Activated naive CD8-positive, alpha-beta T cell treated with anti-CD3 and anti-CD28 coated beads, Interleukin-2, amount 50 U/mL, for 16 hours (primary cell): ENCODE measurements at regions not wholly inside any gene's neighbourhood (a gene's known extent, or its start where the extent isn't known, plus 50 kb on each side); places are given as distances from the start of the nearest gene placed in this dataset.
"Not testable (repeated sequence)": the region's sequence is repeated elsewhere in the genome, so short reads cannot be mapped to it uniquely, and the experiment has no call there.

Experiments
- DNase-seq: peaks from one replicate; pipeline ENCODE4 v3.0.0-alpha.2; 2020; ENCODE audit warnings: low read depth, low spot score

GRCh38 chr2:106009096-106009495 lies 185.0 kb downstream of the UXS1 start:
- no peak for DNase-seq

- no peak for DNase-seq
These were observed 189.2 kb downstream of the UXS1 start for GRCh38 chr2:106004851-106005250.

DNA sequence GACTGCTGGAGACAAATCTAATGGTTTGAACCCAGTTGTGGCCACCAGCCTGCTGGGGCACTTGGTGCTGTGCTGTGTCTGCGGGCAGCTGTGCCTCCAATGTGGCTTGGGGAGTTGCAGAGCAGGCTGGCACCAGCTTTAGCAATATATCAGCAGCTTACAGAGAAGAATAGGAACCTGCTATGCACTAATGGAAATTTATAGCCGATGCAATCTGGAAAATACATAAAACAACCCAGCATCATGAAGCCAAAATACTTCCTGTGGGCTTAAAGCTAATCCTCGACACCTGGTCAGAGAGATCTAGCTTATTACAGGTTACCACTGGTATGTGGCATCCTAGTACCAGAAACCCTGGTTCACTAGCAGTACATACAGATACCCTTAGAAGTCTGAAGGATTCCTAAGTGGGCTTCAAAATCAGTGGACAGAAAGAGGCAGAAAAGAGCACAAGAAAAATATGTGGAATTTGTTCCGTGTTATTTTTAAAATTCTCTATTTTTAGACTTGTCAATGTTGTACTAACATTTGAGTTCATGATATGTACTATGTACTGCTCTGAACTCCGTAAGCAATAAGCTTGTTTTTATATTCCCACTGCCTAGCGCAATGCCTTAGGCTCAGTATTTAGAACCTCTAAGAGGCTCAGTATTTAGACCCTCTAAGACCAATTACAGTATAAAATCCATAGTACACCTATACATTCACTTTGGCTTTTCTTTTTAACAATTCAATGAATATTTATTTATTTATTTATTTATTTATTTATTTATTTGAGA lies 194.7 kb downstream of the UXS1 start:
- no peak for DNase-seq

GRCh38 chr2:105997711-105998110 lies 196.4 kb downstream of the UXS1 start:
- DNase-seq, result no peak

DNA sequence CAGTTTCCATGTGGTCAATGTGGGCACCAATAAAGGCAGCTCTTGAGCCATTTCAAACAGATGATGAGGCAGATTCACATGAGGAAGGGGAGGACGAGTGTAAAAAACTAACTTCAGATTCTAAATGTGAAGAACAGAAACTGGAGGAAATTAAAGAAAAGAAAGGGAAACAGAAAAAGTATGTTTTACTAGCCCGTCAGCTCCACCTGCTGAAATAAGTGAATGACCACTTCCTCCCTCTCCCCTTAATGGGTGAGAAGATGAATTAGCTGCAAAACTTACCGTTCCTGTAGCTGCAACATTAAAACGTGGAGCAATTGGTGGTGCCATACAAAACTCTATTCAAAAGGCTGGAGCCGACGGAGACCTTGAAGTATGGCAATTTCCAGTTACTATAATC lies 203.5 kb downstream of the UXS1 start:
- DNase-seq, result no peak

DNA sequence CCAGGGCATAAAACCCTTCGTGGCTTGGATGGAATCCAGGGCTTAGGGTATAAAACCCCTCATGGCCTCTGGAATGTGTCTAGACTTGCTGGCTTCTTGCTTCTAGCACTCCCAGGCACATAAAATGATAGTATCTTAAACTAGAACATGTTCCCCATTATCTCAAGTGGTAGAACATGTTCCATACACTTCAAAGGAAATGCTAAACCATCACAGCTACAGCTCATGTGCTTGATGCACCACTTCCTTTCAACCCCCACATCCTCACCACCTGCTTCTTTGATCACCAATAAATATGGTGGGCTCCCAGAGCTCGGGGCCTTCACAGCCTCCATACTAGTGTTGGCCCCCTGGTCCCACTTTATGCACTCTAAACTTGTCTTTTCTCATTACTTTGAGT lies 204.3 kb downstream of the UXS1 start:
- not testable (repeated sequence) for DNase-seq

DNA sequence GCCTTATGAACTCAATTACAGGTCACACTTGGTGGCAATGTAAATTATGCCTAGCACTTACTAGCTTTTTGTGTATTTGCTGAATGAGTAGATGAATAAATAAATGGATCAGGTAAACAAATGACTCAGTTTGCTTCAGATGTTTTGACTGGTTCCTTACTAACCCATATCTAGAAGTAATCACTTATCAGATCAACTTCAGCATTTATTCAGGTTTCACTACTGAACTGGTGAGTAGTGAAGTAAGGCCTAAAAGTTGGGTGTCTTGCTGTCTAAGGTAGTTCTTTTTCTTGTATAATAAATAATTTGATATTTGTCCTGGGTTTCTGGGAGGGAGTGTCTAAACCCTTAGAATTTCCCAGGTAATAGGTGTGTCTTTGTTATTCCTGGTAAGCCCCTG lies 205.0 kb downstream of the UXS1 start:
- DNase-seq, result no peak

- DNase-seq, result no peak
These were observed 216.3 kb downstream of the UXS1 start for GRCh38 chr2:105977807-105978206.

DNA sequence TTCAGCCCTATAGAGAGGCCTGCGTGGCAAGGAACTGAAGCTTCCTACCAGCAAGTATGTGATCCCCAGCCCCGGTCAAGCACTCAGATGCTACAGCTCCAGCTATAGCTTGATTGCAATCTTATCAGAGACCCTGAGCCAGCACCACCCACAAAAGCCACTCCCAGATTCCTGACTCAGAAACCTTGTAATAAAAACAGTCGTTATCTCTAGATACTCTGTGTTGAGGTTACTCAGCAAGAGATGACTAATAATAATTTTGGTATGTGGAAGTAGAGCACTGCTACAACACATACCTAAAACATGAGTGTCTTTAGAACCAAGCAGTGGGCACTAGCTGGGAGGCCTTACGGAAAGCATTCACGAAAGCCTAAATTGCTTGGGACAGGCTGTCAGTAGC lies 216.9 kb downstream of the UXS1 start:
- DNase-seq, result no peak

- no peak for DNase-seq
These were observed 219.3 kb downstream of the UXS1 start for GRCh38 chr2:105974812-105975211.

- DNase-seq, result no peak
These were observed 221.2 kb downstream of the UXS1 start for GRCh38 chr2:105972927-105973326.

GRCh38 chr2:105972246-105972645 lies 221.9 kb downstream of the UXS1 start:
- DNase-seq, result no peak

GRCh38 chr2:105969552-105969951 lies 224.5 kb downstream of the UXS1 start:
- no peak for DNase-seq

- DNase-seq, result no peak
These were observed 217.5 kb downstream of the NCK2 start for GRCh38 chr2:105962221-105962620.

GRCh38 chr2:105961599-105962146 lies 217.0 kb downstream of the NCK2 start:
- DNase-seq, result no peak

- DNase-seq, result no peak
These were observed 214.6 kb downstream of the NCK2 start for GRCh38 chr2:105959357-105959756.

DNA sequence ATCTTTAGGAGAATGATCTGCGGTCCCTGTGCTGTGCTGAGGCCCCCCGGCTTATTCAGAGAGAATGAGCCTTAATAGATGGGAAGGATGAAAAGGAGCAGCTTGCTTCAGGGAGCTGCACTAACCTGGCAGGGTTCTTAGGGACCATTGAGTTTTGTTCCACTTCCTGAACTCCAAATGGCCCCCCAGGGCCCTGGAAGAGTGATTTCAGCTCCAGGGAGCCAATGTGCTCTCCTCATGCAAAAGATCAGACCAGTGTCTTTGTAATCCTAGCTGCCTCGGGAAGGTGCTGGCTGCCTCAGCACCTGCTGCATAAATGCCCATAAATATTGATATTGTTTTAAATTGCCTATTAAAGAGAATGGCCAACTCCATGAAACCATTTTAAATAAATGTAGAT lies 210.2 kb downstream of the NCK2 start:
- DNase-seq, result no peak

GRCh38 chr2:105953942-105954341 lies 209.2 kb downstream of the NCK2 start:
- DNase-seq, result no peak

DNA sequence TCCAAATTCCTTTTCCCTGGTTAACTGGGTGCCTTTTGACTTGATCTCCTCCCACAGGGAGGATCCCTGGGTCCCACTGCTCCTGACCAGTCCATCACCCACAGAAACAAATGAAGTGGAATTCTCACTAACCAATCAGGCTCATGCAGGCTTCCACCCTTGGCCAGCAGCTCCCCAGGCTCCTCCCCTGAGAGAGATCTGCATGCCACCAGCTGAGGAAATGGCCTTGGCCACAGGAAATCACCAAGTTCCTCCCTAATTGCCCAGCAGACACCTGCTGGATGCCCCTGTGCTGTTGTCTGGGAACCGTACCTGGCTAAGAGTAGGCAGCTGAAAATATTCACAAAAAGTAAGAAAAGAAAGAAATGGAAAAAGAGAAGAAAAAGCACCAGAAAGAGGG lies 207.4 kb downstream of the NCK2 start:
- DNase-seq, result no peak

GRCh38 chr2:105951384-105951694 lies 206.6 kb downstream of the NCK2 start:
- no peak for DNase-seq

GRCh38 chr2:105950521-105951383 lies 206.0 kb downstream of the NCK2 start:
- DNase-seq, result no peak

- DNase-seq, result no peak
These were observed 199.3 kb downstream of the NCK2 start for GRCh38 chr2:105943977-105944376.
